GM12891 (cell line): ENCODE measurements at regions not wholly inside any gene's neighbourhood (a gene's known extent, or its start where the extent isn't known, plus 50 kb on each side); places are given as distances from the start of the nearest gene placed in this dataset.

Experiments
- PAX5 ChIP-seq: IDR thresholded peaks from 2 replicates; pipeline ENCODE4 v1.6.1; 2011; ENCODE audit warnings: low read length, moderate library complexity, mild to moderate bottlenecking; ENCODE audit not compliant: insufficient read depth, severe bottlenecking
- POLR2A ChIP-seq: IDR thresholded peaks from 2 replicates; pipeline ENCODE4 v1.6.1; 2011; ENCODE audit warnings: low read depth, low read length, control low read depth
- POLR2AphosphoS5 ChIP-seq: IDR thresholded peaks from 2 replicates; pipeline ENCODE4 v1.6.1; 2011; ENCODE audit warnings: low read depth, low read length, control low read depth
- SPI1 ChIP-seq: IDR thresholded peaks from 2 replicates; pipeline ENCODE4 v1.6.1; 2011; ENCODE audit warnings: low read depth, low read length, control low read depth
- TAF1 ChIP-seq: IDR thresholded peaks from 2 replicates; pipeline ENCODE4 v1.6.1; 2011; ENCODE audit warnings: low read depth, low read length, control low read depth

DNA sequence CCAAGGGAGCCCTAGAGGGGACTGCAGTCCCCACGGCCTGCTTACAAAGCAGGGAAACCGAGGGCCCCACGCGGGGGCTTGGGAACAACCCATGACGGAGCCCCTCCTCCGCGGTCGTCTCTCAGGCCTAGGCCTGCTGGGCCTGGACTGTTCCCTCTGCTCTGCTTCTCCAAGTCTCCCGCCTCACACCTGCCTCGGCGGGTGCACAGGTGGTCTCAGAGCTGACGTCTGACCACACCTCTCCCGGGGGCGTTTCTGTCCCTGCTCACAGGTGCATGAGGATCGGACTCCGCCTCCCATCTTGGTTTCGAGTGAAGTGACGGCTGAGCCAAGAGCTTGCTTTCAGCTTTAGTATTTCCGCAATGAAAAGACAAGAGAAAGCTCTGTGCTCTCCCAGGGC is 72.1 kb downstream of the MRPL36 start:
- no peak for TF ChIP-seq POLR2A
- TF ChIP-seq POLR2AphosphoS5 = no peak
- no peak for TF ChIP-seq PAX5
- TF ChIP-seq TAF1 = no peak
- TF ChIP-seq SPI1 = no peak
